Astrocyte of the cerebellum (primary cell): ENCODE measurements at regions not wholly inside any gene's neighbourhood (a gene's known extent, or its start where the extent isn't known, plus 50 kb on each side); places are given as distances from the start of the nearest gene placed in this dataset.

Experiments
- DNase-seq: peaks from one replicate; pipeline ENCODE4 v3.0.0-alpha.2; 2011; ENCODE audit warnings: low read depth
- H3K4me3 ChIP-seq: 2 replicates; pipeline ENCODE4 v1.5.1; 2011; ENCODE audit warnings: mild to moderate bottlenecking, low read depth, low read length, moderate library complexity
- CTCF ChIP-seq: IDR thresholded peaks from 2 replicates; pipeline ENCODE4 v1.5.1; 2012; ENCODE audit warnings: low read length, low read depth, moderate library complexity, mild to moderate bottlenecking; ENCODE audit errors: missing control alignments
- in situ Hi-C: cut with HindIII; loops from 2 replicates; pipeline ENCODE4 v1.10.0; 2017; ENCODE audit warnings: low sequenced_read_pairs

GRCh38 chr20:24242763-24243162 lies 226.7 kb upstream of the SYNDIG1 start:
- DNase-seq: no peak
- in situ Hi-C loops: no loop called here
- no peak for TF ChIP-seq CTCF
- no peak overlapping the region for H3K4me3 ChIP-seq

- DNase-seq: no peak
- no peak for TF ChIP-seq CTCF
- in situ Hi-C loops: no loop called here
- no peak overlapping the region for H3K4me3 ChIP-seq
Measured at GRCh38 chr20:24241466-24241865, 228.0 kb upstream of the SYNDIG1 start.

- no peak overlapping the region for H3K4me3 ChIP-seq
- no peak for TF ChIP-seq CTCF
- in situ Hi-C loops: no loop called here
Measured at GRCh38 chr20:24236963-24237362, 232.5 kb upstream of the SYNDIG1 start.

GRCh38 chr20:24236201-24236600 lies 233.2 kb upstream of the SYNDIG1 start:
- H3K4me3 ChIP-seq: no peak overlapping the region
- in situ Hi-C loops: no loop called here
- DNase-seq: peak; percentile 54
- TF ChIP-seq CTCF: no peak

More at GRCh38 chr20:24236963-24237362, 232.5 kb upstream of the SYNDIG1 start:
- DNase-seq: no peak

- DNase-seq: peak; percentile 34
- in situ Hi-C loops: no loop called here
- no peak for TF ChIP-seq CTCF
Measured at GRCh38 chr20:24235296-24236175, 233.9 kb upstream of the SYNDIG1 start.

GRCh38 chr20:24227600-24227999 lies 239.0 kb upstream of the GGTLC1 start:
- in situ Hi-C loops: no loop called here
- no peak for TF ChIP-seq CTCF
- H3K4me3 ChIP-seq: no peak overlapping the region
- no peak for DNase-seq

More at GRCh38 chr20:24235296-24236175, 233.9 kb upstream of the SYNDIG1 start:
- no peak overlapping the region for H3K4me3 ChIP-seq
